HG03342 (cell line): ENCODE measurements at regions not wholly inside any gene's neighbourhood (a gene's known extent, or its start where the extent isn't known, plus 50 kb on each side); places are given as distances from the start of the nearest gene placed in this dataset.

Source experiments
- ATAC-seq: cut with Tn5 transposase; IDR thresholded peaks from one replicate; pipeline ENCODE4 v1.9.1; 2021; ENCODE audit warnings: mild to moderate bottlenecking, moderate library complexity; ENCODE audit not compliant: unreplicated experiment

DNA sequence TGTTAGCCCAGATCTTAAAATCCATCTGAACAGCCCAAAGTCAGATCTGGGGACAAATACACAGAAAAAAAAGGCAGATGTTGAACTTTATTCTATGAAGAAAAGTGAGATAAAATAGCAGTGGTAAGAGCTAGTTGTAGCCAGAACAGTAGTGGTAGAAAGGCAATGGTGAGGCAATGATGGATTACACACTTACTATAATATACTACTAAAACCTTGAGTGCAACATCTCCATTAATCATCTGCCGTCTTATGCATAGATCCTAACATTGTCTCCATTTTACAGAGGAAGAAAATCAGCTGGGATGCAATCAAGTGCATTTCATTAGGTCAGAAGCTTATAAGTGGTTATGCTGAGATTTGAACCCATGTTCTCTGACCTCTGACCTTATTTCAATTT is 699.6 kb downstream of the CDH11 start:
- ATAC-seq, result no peak

DNA sequence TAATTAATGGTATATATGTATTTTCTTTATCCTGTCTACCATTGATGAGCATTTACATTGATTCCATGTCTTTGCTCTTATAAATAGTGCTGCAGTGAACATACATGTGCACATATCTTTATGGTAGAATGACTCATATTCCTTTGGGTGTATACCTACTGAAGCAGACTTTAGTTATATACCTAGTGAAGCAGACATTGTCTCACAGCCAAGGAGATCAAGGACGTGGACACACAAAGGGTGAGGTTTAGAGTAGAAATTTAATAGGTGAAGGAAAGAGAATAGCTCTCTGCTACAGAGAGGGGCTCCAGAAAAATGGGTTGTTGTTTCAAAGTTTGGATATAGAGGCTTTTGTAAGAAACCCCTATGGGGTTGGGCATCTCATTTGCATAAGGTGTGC is 700.3 kb downstream of the CDH11 start:
- no peak for ATAC-seq

- ATAC-seq, result no peak
These were observed 702.0 kb downstream of the CDH11 start for GRCh38 chr16:64419832-64420231.

DNA sequence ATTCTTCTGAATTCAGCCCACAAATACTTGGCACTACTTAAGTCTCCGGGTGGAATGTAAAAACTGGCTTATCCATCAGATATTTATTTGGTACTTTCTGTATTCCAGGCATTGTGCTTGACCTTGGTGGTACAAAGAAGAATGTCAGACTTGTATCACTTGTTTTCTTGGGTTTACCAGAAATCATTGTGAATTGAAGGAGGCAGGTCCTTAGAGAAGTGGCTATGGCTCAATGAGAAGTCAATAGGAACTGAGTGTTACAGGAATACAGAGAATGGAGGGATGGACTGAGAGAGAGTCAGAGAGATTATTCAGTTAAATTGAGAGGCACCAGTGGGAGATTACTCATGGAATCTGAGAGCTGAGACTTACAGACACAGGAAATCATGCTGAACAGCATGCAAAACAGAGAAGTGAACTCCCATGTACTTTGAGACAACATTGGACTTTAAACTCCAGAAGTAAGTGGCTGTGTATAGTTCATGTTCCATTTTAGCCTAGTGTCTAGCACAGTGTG is 704.1 kb downstream of the CDH11 start:
- no peak for ATAC-seq

- no peak for ATAC-seq
These were observed 705.5 kb downstream of the CDH11 start for GRCh38 chr16:64416216-64417005.

GRCh38 chr16:64412578-64413280 is 709.1 kb downstream of the CDH11 start:
- no peak for ATAC-seq

DNA sequence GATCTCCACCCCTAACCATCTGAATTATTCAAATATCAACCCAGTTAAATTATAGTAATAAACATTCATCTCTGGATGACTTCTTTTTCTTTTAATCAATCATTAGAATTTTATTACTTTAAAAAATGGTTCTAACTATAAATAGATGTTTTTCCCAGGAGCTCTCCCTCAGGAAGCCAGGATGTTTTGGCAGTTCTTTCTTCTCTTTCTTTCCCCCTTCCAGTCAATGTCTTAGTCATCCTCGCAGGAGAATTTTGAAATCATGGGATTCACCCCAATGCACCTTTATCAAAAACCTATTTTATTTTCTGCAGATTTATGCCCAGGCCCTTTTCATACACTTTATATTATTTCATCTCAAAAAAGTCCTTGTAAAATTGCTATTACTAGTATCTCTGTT is 711.6 kb downstream of the CDH11 start:
- no peak for ATAC-seq

DNA sequence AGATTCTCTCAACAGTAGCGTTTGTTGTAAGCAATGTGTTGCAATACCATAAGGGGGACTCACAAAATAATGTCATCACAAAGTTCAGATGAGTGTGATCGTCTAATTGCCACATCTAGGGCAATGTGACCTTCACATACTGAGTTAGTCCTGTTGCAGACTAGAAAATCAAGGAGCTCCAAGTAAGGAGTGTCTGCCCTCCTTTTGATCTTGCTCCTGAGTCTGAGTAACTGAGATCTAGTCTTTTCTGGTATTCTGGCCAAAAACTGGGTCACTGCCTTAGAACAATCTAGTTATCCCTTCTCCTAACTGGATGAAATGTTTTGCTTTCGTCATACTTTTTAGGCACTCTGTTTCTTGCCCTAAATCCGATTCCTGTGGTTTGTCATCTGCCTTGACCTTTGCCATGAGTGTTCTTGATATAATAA is 712.1 kb downstream of the CDH11 start:
- ATAC-seq, result no peak

- ATAC-seq, result no peak
These were observed 713.2 kb downstream of the CDH11 start for GRCh38 chr16:64408699-64409098.

DNA sequence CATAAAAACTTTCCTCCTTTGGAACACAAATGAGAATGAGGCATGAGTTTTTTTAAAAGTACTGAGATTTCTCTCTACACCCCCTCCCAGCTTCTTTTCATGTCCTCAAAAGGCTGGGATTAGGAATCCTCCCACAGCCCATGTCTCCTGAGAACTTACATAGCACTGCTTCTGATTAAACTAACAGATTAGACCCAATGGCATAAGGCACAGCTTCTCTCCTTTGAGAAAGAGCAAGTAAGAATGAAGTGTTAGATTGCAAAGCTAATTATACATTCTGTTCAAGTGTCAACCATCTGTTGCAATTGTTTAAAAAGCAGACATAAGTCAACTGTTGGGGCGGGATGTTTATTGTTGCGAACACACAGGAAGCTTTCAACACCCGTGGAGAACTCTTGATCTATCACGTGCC is 715.1 kb downstream of the CDH11 start:
- ATAC-seq, result no peak

DNA sequence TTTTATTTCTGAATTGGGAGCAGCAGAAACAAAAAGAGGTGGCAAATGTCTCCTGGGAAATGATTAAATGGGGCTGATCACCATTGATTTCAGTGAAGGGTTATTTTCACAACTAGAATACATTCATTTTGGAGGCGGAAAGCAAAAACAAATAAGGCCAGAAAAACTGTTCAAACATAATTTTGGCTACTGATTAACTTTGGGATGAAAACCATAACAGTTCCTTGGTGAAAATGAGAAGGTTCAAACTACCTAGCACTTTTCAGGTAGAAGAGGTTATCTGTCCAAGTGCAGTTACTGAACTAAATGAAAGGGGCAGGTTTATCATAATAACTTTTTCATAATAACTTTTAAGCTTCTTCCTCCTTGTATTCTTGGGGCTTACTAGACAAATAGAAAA is 718.5 kb downstream of the CDH11 start:
- ATAC-seq, result no peak

DNA sequence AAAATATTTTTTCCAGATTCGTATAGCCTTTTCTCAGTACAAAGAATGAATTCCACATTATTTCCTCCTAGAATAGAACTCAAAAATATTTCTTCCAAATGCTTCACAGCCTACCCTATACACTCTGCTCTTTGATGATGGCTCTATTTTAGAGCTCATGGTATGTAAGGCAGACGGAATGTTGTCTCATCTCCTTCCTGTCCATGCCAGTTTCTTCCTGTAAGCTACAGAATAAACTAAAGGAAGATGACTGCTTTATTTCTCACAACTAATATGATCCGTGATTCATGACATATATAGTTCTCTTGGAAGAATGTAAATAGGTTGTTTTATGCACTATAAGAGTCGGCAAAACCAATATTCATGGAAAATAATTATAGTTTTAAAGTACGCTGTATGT is 723.1 kb downstream of the CDH11 start:
- no peak for ATAC-seq

GRCh38 chr16:64397945-64398508 is 723.8 kb downstream of the CDH11 start:
- no peak for ATAC-seq

- ATAC-seq, result no peak
These were observed 724.8 kb downstream of the CDH11 start for GRCh38 chr16:64397042-64397441.

GRCh38 chr16:64394061-64394460 is 727.8 kb downstream of the CDH11 start:
- ATAC-seq, result no peak

DNA sequence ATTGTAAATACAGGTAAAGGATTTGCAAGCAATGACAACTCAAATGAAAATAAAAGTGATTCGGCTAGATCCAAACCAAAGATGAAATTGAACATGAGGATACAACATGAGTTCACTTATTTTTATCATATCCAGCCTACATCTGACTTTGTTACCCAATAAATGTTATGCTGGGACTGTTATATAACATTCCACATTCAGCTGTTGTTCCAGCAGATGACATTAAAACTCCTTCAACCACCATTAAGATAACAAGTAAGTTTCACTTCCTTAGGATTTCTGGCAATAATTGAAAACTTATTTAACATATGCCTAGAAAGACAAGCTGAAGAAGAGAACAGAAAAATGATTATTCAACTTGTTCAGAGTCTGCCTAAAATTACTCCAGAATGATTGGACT is 729.4 kb downstream of the CDH11 start:
- no peak for ATAC-seq

GRCh38 chr16:64391063-64391600 is 730.7 kb downstream of the CDH11 start:
- no peak for ATAC-seq

DNA sequence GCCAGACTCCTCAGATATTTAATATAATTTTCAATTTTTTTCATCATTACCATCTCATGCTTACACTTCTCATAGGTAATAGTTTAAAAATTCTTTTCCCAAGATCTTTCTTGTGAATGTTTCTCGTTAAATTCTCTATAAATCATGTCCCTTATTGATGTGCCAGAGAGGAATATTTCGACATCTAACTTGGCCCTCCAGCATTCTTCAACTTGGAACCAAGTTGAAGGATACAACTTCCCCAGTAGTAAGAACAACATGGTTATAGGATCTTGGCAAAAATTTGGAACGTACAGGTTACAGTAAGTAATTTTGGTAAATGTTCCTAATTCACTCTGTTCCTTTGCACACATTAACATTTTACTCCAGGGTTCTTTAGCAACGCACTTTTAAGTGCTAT is 731.8 kb downstream of the CDH11 start:
- no peak for ATAC-seq

DNA sequence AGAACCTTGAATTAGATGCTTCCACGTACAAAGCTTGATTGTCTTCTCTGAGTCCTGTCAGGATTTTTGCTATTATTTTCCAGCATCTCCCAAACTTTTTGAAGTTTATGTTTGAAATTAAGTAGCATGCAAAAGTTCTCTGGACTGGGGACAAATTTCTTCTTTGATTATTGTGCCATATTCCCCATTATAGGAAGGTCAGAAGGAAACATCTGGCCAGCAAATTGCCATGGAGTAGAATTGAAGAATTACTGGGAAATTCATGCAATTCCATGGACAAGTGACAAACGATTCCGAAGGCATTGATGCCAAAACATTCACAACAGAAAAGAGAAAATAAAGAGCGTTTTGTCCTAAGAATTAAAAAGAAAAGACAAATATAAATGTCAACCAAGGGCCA is 737.2 kb downstream of the CDH11 start:
- no peak for ATAC-seq

GRCh38 chr16:64381979-64382378 is 739.9 kb downstream of the CDH11 start:
- no peak for ATAC-seq

- no peak for ATAC-seq
These were observed 741.1 kb downstream of the CDH11 start for GRCh38 chr16:64380751-64381150.
